IPS-15b (cell line): ENCODE measurements at regions not wholly inside any gene's neighbourhood (a gene's known extent, or its start where the extent isn't known, plus 50 kb on each side); places are given as distances from the start of the nearest gene placed in this dataset.

ENCODE experiments used
- H3K27me3 ChIP-seq: one replicate; pipeline ENCODE4 v1.6.1; 2013; ENCODE audit warnings: low read length; ENCODE audit not compliant: control insufficient read depth, insufficient read depth
- H3K36me3 ChIP-seq: one replicate; pipeline ENCODE4 v1.6.1; 2013; ENCODE audit warnings: low read length; ENCODE audit not compliant: control insufficient read depth, insufficient read depth
- H3K4me1 ChIP-seq: one replicate; pipeline ENCODE4 v1.6.1; 2013; ENCODE audit warnings: mild to moderate bottlenecking, low read length; ENCODE audit not compliant: control insufficient read depth, insufficient read depth
- H3K4me3 ChIP-seq: one replicate; pipeline ENCODE4 v1.5.1; 2013; ENCODE audit warnings: low read depth, low read length
- H3K9ac ChIP-seq: one replicate; pipeline ENCODE4 v1.6.1; 2013; ENCODE audit warnings: low read depth, mild to moderate bottlenecking, low read length
- H3K9me3 ChIP-seq: one replicate; pipeline ENCODE4 v1.6.1; 2013; ENCODE audit warnings: mild to moderate bottlenecking, low read length; ENCODE audit not compliant: control insufficient read depth, insufficient read depth

DNA sequence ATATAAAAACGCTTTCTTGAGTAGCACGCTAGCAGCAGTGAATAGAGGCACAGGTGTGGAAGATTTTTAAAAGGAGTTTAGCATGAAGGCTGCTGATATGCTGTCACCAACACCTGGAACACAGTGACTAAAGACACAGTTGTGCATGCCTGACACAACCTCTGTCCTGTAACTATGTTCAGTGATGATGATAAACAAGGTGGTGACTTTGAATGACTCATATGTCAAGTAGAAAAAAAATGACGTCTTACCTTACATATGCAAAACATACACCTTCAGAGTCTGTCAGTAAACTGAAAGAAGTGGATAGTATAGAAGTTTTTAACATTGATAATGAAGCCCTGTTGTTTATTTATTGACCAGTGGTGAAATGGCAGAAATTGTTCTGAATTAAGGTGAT lies 66.2 kb upstream of the ADCY2 start:
- Histone ChIP-seq H3K4me1 (peaks cover 13% of the 10 kb centered on the region), H3K27me3 (no peaks in the 10 kb centered on the region), H3K9ac (no peak overlapping the region), H3K9me3 (no peaks in the 10 kb centered on the region), H3K4me3 (no peak overlapping the region), H3K36me3 (no peaks in the 10 kb centered on the region)

DNA sequence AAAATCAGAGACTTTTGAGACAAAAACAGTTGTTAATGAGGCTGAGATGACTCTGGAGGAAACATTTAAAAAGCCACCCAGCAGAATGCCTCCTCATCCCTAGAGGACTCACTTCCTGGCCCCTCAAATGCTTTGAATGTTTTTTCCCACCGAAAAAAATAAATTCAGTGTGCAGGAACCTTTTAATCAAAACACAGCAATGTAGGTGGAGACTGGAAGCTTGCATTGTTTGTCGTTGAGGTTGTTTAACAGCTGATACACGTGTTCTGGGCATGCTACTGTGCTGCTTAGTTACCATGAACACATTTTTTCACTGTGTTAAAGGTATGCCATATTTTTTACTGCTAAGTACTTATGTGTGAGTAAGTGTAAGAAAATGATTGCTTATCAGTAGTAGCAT lies 65.7 kb upstream of the ADCY2 start:
- no peaks in the 10 kb centered on the region for H3K9me3 ChIP-seq
- H3K9ac ChIP-seq = no peak overlapping the region
- H3K27me3 ChIP-seq = no peaks in the 10 kb centered on the region
- H3K4me3 ChIP-seq = no peak overlapping the region
- H3K36me3 ChIP-seq = no peaks in the 10 kb centered on the region
- H3K4me1 ChIP-seq = peaks cover 13% of the 10 kb centered on the region

DNA sequence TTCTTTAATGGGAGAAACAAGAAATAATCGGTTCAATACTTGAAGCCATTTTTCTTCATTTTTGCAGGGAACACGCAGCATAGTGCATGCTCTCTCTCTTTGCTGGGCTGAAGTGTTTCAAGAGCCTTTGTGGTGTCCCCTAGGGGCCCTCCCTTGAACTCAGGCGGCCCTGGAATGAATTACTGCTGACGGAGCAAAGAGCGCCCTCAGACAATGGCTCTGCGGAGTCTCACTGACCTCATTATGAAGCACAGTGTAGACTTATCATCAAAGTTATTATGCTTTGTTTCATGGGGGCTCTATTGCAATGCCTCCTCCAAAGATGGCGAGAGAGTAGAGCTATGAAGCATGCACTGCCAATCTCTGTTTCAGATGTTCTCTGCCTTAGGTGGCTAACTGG lies 64.8 kb upstream of the ADCY2 start:
- H3K27me3 ChIP-seq = no peaks in the 10 kb centered on the region
- H3K9ac ChIP-seq = no peak overlapping the region
- peaks cover 13% of the 10 kb centered on the region for H3K4me1 ChIP-seq
- H3K9me3 ChIP-seq = no peaks in the 10 kb centered on the region
- H3K4me3 ChIP-seq = no peak overlapping the region
- no peaks in the 10 kb centered on the region for H3K36me3 ChIP-seq
